ENCODE measurements at regions not wholly inside any gene's neighbourhood (a gene's known extent, or its start where the extent isn't known, plus 50 kb on each side); places are given as distances from the start of the nearest gene placed in this dataset.

GRCh38 chr1:244116946-244117345 is 65.9 kb downstream of the ZBTB18 start:
- TF ChIP-seq POLR2A (IDR thresholded peaks at IDR 0.05; ENCODE audit: low read depth, low read length) (no peak), POLR2AphosphoS5 (IDR thresholded peaks at IDR 0.05; ENCODE audit: low read depth, low read length) (no peak), TAF1 (IDR thresholded peaks at IDR 0.05; ENCODE audit: borderline replicate concordance, low read depth, low read length) (no peak)
